H1 (cell line): ENCODE measurements at regions not wholly inside any gene's neighbourhood (a gene's known extent, or its start where the extent isn't known, plus 50 kb on each side); places are given as distances from the start of the nearest gene placed in this dataset.

ENCODE experiments used
- CTCF ChIA-PET: fragments of 300-600 bp; sonication (Branson Sonifier 250); formaldehyde crosslinking; loops from one replicate; lab custom pipeline; 2021; ENCODE audit not compliant: partially characterized antibody; lab: Charles Lee
- POLR2A ChIA-PET: fragments of 300-600 bp; sonication (Branson Sonifier 250); formaldehyde crosslinking; loops from one replicate; lab custom pipeline; 2021; ENCODE audit warnings: inconsistent platforms; ENCODE audit not compliant: partially characterized antibody; lab: Charles Lee
- DNase-seq, 2 experiments: peaks; one replicate each; pipeline versions ENCODE4 v3.0.0 to v3.0.0-alpha.2; 2010 to 2022; ENCODE audit warnings: low spot score in 2 of 2, low read depth in 1 of 2, mixed read lengths in 1 of 2
- FAIRE-seq: peaks from 2 replicates; lab custom pipeline; 2011; peaks lifted over from hg19 to GRCh38; lab: Jason Lieb, UNC
- H2AFZ ChIP-seq: 2 replicates; pipeline ENCODE4 v1.8.1; 2012; ENCODE audit warnings: low read length, inconsistent platforms
- H2AK5ac ChIP-seq: 2 replicates; pipeline ENCODE4 v1.6.1; 2013; ENCODE audit warnings: low read depth, low read length
- H2BK120ac ChIP-seq: replicated peaks from 2 replicates; pipeline ENCODE3; 2013; ENCODE audit warnings: low read depth, low read length, inconsistent platforms
- H2BK12ac ChIP-seq: 2 replicates; pipeline ENCODE4 v1.6.1; 2013; ENCODE audit warnings: low read depth, low read length
- H2BK15ac ChIP-seq: 2 replicates; pipeline ENCODE4 v1.6.1; 2013; ENCODE audit warnings: low read length
- H2BK20ac ChIP-seq: 2 replicates; pipeline ENCODE4 v1.6.1; 2013; ENCODE audit warnings: low read length
- H2BK5ac ChIP-seq: 2 replicates; pipeline ENCODE4 v1.6.1; 2013; ENCODE audit warnings: low read depth, low read length
- H3K14ac ChIP-seq: 2 replicates; pipeline ENCODE4 v1.6.1; 2013; ENCODE audit warnings: inconsistent platforms; ENCODE audit not compliant: insufficient read length
- H3K18ac ChIP-seq: 2 replicates; pipeline ENCODE4 v1.6.1; 2013; ENCODE audit warnings: low read length; ENCODE audit errors: extremely low read depth
- H3K23ac ChIP-seq: 2 replicates; pipeline ENCODE4 v1.6.1; 2013; ENCODE audit warnings: inconsistent platforms; ENCODE audit not compliant: insufficient read length
- H3K23me2 ChIP-seq: 2 replicates; pipeline ENCODE4 v1.6.1; 2013; ENCODE audit warnings: low read depth, low read length
- H3K27ac ChIP-seq: 2 replicates; pipeline ENCODE4 v1.6.1; 2011; ENCODE audit warnings: low read depth, low read length, inconsistent platforms
- H3K27me3 ChIP-seq, 4 experiments: replicated peaks in 1 of 4; 1 replicate in 1 of 4; 2 replicates in 3 of 4; pipeline versions ENCODE4 v1.6.1 to v1.8.1; 2011 to 2013; ENCODE audit warnings: low read length in 3 of 4, mild to moderate bottlenecking in 3 of 4, inconsistent platforms in 2 of 4, mixed read lengths in 2 of 4, moderate library complexity in 1 of 4; ENCODE audit not compliant: control insufficient read depth in 3 of 4, insufficient read depth in 3 of 4; ENCODE audit errors: extremely low read depth in 1 of 4
- H3K36me3 ChIP-seq, 4 experiments: 2 replicates each; pipeline versions ENCODE4 v1.6.1 to v1.8.1; 2011 to 2013; ENCODE audit warnings: mild to moderate bottlenecking in 4 of 4, low read length in 3 of 4, moderate library complexity in 2 of 4, control low read depth in 1 of 4, inconsistent platforms in 1 of 4; ENCODE audit not compliant: insufficient read depth in 4 of 4, control insufficient read depth in 2 of 4
- H3K4ac ChIP-seq: replicated peaks from 2 replicates; pipeline ENCODE3; 2013; ENCODE audit warnings: low read length, low read depth, mixed read lengths, inconsistent platforms; ENCODE audit not compliant: insufficient read length
- H3K4me1 ChIP-seq, 4 experiments: replicated peaks in 1 of 4; 1 replicate in 1 of 4; 2 replicates in 3 of 4; pipeline versions ENCODE4 v1.6.1 to v1.8.1; 2011 to 2013; ENCODE audit warnings: low read length in 3 of 4, inconsistent platforms in 2 of 4, mixed read lengths in 1 of 4; ENCODE audit not compliant: insufficient read depth in 4 of 4, control insufficient read depth in 3 of 4
- H3K4me2 ChIP-seq, 2 experiments: 2 replicates each; pipeline versions ENCODE4 v1.6.1 to v1.8.1; 2011 to 2013; ENCODE audit warnings: low read depth in 2 of 2, low read length in 2 of 2, control low read depth in 1 of 2, inconsistent platforms in 1 of 2, mild to moderate bottlenecking in 1 of 2; ENCODE audit not compliant: insufficient read depth in 1 of 2
- H3K4me3 ChIP-seq, 4 experiments: fragments of 200-600, 300-600 bp in 1 of 4; sonication (generic), shearing (Covaris generic), sonication (Bioruptor Twin) in 1 of 4; 2 replicates each; pipeline versions ENCODE4 v1.5.1 to v1.8.1; 2011 to 2016; ENCODE audit warnings: low read length in 4 of 4, low read depth in 3 of 4, control low read depth in 2 of 4, inconsistent platforms in 2 of 4, mild to moderate bottlenecking in 2 of 4, mixed read lengths in 1 of 4, moderate library complexity in 1 of 4; ENCODE audit not compliant: insufficient read depth in 2 of 4; ENCODE audit errors: extremely low read depth in 1 of 4
- H3K56ac ChIP-seq: replicated peaks from 2 replicates; pipeline ENCODE3; 2013; ENCODE audit warnings: low read depth, mild to moderate bottlenecking, mixed read lengths, low read length, inconsistent platforms; ENCODE audit not compliant: insufficient read length
- H3K79me1 ChIP-seq: 2 replicates; pipeline ENCODE4 v1.6.1; 2013; ENCODE audit warnings: low read depth, low read length, control low read depth
- H3K79me2 ChIP-seq, 2 experiments: 2 replicates each; pipeline versions ENCODE4 v1.6.1 to v1.8.1; 2012 to 2013; ENCODE audit warnings: low read length in 2 of 2, mild to moderate bottlenecking in 2 of 2, inconsistent platforms in 1 of 2; ENCODE audit not compliant: insufficient read depth in 2 of 2, control insufficient read depth in 1 of 2
- H3K9ac ChIP-seq, 4 experiments: replicated peaks in 1 of 4; 1 replicate in 1 of 4; 2 replicates in 3 of 4; pipeline versions ENCODE4 v1.6.1 to v1.8.1; 2011 to 2013; ENCODE audit warnings: low read depth in 3 of 4, low read length in 3 of 4, control low read depth in 2 of 4, mild to moderate bottlenecking in 2 of 4, moderate library complexity in 2 of 4, inconsistent platforms in 1 of 4; ENCODE audit errors: extremely low read depth in 1 of 4
- H3K9me3 ChIP-seq, 2 experiments: 2 replicates each; pipeline versions ENCODE4 v1.6.1 to v1.8.1; 2012 to 2013; ENCODE audit warnings: mild to moderate bottlenecking in 2 of 2, moderate library complexity in 2 of 2, control low read depth in 1 of 2, inconsistent platforms in 1 of 2, low read depth in 1 of 2, low read length in 1 of 2, mixed read lengths in 1 of 2; ENCODE audit not compliant: insufficient read depth in 2 of 2
- H4K20me1 ChIP-seq, 2 experiments: replicated peaks in 1 of 2; 2 replicates each; pipeline versions ENCODE3 to v1.8.1; 2011 to 2013; ENCODE audit warnings: inconsistent platforms in 2 of 2, low read length in 2 of 2, mild to moderate bottlenecking in 1 of 2; ENCODE audit not compliant: insufficient read depth in 2 of 2, control insufficient read depth in 1 of 2
- H4K5ac ChIP-seq: 2 replicates; pipeline ENCODE4 v1.6.1; 2013; ENCODE audit warnings: low read length, low read depth, mixed read lengths, inconsistent platforms; ENCODE audit not compliant: insufficient read length
- H4K8ac ChIP-seq: 2 replicates; pipeline ENCODE4 v1.8.0; 2013; ENCODE audit warnings: mild to moderate bottlenecking, moderate library complexity, low read length, inconsistent platforms; ENCODE audit not compliant: insufficient read depth; ENCODE audit errors: extremely low read depth
- H4K91ac ChIP-seq: replicated peaks from 2 replicates; pipeline ENCODE3; 2013; ENCODE audit warnings: low read length, mixed read lengths, inconsistent platforms; ENCODE audit not compliant: insufficient read length
- CBX5 ChIP-seq: fragments of 300-800, 300-1000 bp; sonication (generic); IDR thresholded peaks from 2 replicates; pipeline ENCODE4 v1.7.1; 2016; ENCODE audit warnings: antibody characterized with exemption, low read length, low read depth
- WGBS, 2 experiments: shearing (Covaris generic) in 1 of 2; methylation state at CpG; one replicate each; pipeline versions ENCODE4 v1.1.6 to v1.1.7; 2013 to 2015; ENCODE audit warnings: low lambda C conversion rate in 2 of 2, mixed read lengths in 2 of 2, inconsistent platforms in 1 of 2, low coverage in 1 of 2, missing lambda C conversion rate in 1 of 2; ENCODE audit not compliant: insufficient replicate concordance in 2 of 2, insufficient coverage in 1 of 2, insufficient read length in 1 of 2; ENCODE audit errors: extremely low coverage in 1 of 2, missing lambda C conversion rate in 1 of 2; 5-methylcytosine and 5-hydroxymethylcytosine counted together
- TF ChIP-seq, protein P1 (sequence below): IDR thresholded peaks from 2 replicates; pipeline ENCODE4 v1.6.1; 2011; ENCODE audit warnings: low read depth, mild to moderate bottlenecking, low read length; ENCODE audit not compliant: insufficient read depth

DNA sequence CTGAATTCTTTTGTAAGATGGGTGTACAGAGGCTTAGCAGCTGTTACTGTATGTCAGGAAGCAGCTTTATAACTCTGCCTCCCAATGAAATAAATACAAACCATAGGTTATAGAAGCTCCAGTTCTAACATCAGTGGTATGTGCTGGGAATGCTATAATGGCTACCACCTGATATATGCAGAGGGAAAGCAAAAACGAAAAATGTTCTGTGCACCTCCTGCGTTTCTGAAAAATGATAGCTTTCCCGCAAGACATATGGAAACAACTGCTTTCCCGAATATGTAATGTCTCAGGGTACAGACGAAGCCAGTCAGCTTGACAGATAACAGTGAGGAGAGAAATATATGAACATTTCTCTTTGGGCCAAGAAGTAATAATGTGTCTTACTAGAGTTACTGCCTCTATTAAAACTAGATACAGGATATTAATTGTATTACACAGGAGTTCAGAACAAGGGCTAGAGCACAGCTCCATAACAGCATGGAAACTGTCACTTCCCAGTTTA lies 517.0 kb upstream of the NRSN1 start:
- Histone ChIP-seq H2BK20ac (no peak overlapping the region), H3K27me3 (no peaks in the 10 kb centered on the region), H3K18ac (no peak overlapping the region), H2BK5ac (no peak overlapping the region), H4K5ac (no peak overlapping the region), H3K79me2 (no peaks in the 10 kb centered on the region), H4K91ac (no peak overlapping the region), H3K4me2 (no peak overlapping the region), H3K56ac (no peak overlapping the region), H2BK120ac (no peak overlapping the region), H4K20me1 (no peaks in the 10 kb centered on the region), H2BK15ac (no peak overlapping the region), H3K9ac (no peak overlapping the region), H2AK5ac (no peak overlapping the region), H3K79me1 (no peaks in the 10 kb centered on the region), H3K23me2 (no peaks in the 10 kb centered on the region), H4K8ac (no peak overlapping the region), H3K23ac (no peak overlapping the region), H2AFZ (no peak overlapping the region), H3K4me1 (no peaks in the 10 kb centered on the region), H3K4me3 (no peak overlapping the region), H3K4ac (no peak overlapping the region), H3K9me3 (no peaks in the 10 kb centered on the region), H3K14ac (no peak overlapping the region), H2BK12ac (no peak overlapping the region), H3K27ac (no peak overlapping the region), H3K36me3 (no peaks in the 10 kb centered on the region)
- DNase-seq (no peak), FAIRE-seq (no peak)
- WGBS, 2 experiments, result 94% methylated on average over 5 of the region's 5 CpGs; no CpG with 5 or more reads in 1 of the 2 experiments
- POLR2A ChIA-PET, result no interaction called here
- CTCF ChIA-PET, result interaction anchor here (2.0 kb wide), 1 partner anchor 50 kb away, joined by 5 read pairs; no protein-coding TSS in a partner anchor
- TF ChIP-seq, protein P1, sequence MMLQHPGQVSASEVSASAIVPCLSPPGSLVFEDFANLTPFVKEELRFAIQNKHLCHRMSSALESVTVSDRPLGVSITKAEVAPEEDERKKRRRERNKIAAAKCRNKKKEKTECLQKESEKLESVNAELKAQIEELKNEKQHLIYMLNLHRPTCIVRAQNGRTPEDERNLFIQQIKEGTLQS, result no peak
- TF ChIP-seq CBX5, result no peak
